Breast epithelium (tissue), 4 donors: ENCODE measurements at regions not wholly inside any gene's neighbourhood (a gene's known extent, or its start where the extent isn't known, plus 50 kb on each side); places are given as distances from the start of the nearest gene placed in this dataset.

ENCODE experiments used
- DNase-seq, 2 donors: peaks; one replicate each; pipeline ENCODE4 v3.0.0-alpha.2; 2019; ENCODE audit warnings: low spot score in 2 of 2
- H3K27ac ChIP-seq, 2 donors: fragments of 200-600 bp; sonication (generic) in 1 of 2; one replicate each; pipeline ENCODE4 v1.5.1; 2016 to 2019; ENCODE audit warnings: mild to moderate bottlenecking in 1 of 2
- H3K27me3 ChIP-seq, 2 donors: fragments of 200-600 bp; sonication (generic) in 1 of 2; one replicate each; pipeline versions ENCODE4 v1.5.1 to v1.6.0; 2017 to 2019; ENCODE audit warnings: control low read depth in 1 of 2, mild to moderate bottlenecking in 1 of 2
- H3K36me3 ChIP-seq: fragments of 200-600 bp; one replicate; pipeline ENCODE4 v1.5.1; 2019
- H3K4me1 ChIP-seq, 2 donors: fragments of 200-600 bp; sonication (generic); one replicate each; pipeline ENCODE4 v1.5.1; 2016 to 2019; ENCODE audit warnings: control low read depth in 1 of 2
- H3K4me3 ChIP-seq, 3 donors: fragments of 200-600 bp; sonication (generic); 1 replicate in 2 of 3; 2 replicates in 1 of 3; pipeline ENCODE4 v1.5.1; 2016 to 2019; ENCODE audit warnings: mild to moderate bottlenecking in 3 of 3, moderate library complexity in 2 of 3
- H3K9me3 ChIP-seq, 2 donors: fragments of 200-600 bp; sonication (generic) in 1 of 2; one replicate each; pipeline ENCODE4 v1.5.1; 2016 to 2019; ENCODE audit warnings: control low read depth in 1 of 2
- CTCF ChIP-seq, 3 donors: fragments of 450-650 bp; IDR thresholded peaks; one replicate each; pipeline ENCODE4 v1.5.1; 2016 to 2017; ENCODE audit warnings: antibody characterized with exemption in 3 of 3, mild to moderate bottlenecking in 3 of 3, moderate library complexity in 3 of 3
- POLR2A ChIP-seq: fragments of 450-650 bp; IDR thresholded peaks from one replicate; pipeline ENCODE4 v1.6.1; 2016; ENCODE audit warnings: antibody characterized with exemption, mild to moderate bottlenecking, moderate library complexity
- POLR2AphosphoS5 ChIP-seq, 3 donors: sonication (generic); formaldehyde crosslinking; IDR thresholded peaks; one replicate each; pipeline ENCODE4 v1.6.1; 2017; ENCODE audit warnings: antibody characterized with exemption in 3 of 3
- intact Hi-C: fragments of 100-400 bp; cut with DNase I; formaldehyde crosslinking; loops from one replicate; pipeline ENCODE4 v1.15.1; 2023; ENCODE audit warnings: low total_unique reads

- DNase-seq, result no peak
- H3K27me3 ChIP-seq, result no peaks in the 10 kb centered on the region
- H3K4me1 ChIP-seq, result no peaks in the 10 kb centered on the region
- intact Hi-C loops, result no loop called here
- no peaks in the 10 kb centered on the region for H3K9me3 ChIP-seq
- no peak overlapping the region for H3K4me3 ChIP-seq
- H3K27ac ChIP-seq, result no peak overlapping the region
- TF ChIP-seq CTCF (IDR thresholded peaks at IDR 0.05) (no peak), POLR2AphosphoS5 (IDR thresholded peaks at IDR 0.05) (no peak)
- H3K36me3 ChIP-seq, result no peaks in the 10 kb centered on the region
Measured at GRCh38 chr16:31698901-31699300, 171.2 kb downstream of the AHSP start.

GRCh38 chr16:31699601-31700000 is 171.9 kb downstream of the AHSP start:
- intact Hi-C loops, result no loop called here
- Histone ChIP-seq H3K36me3 (no peaks in the 10 kb centered on the region), H3K9me3 (no peaks in the 10 kb centered on the region), H3K27me3 (no peaks in the 10 kb centered on the region), H3K27ac (no peak overlapping the region), H3K4me3 (no peak overlapping the region), H3K4me1 (no peaks in the 10 kb centered on the region)
- no peak for DNase-seq
- TF ChIP-seq POLR2A (no peak), CTCF (IDR thresholded peaks at IDR 0.05) (no peak), POLR2AphosphoS5 (IDR thresholded peaks at IDR 0.05) (no peak)

- peak overlapping the region; percentile 75 to 90 (median 90) for H3K4me3 ChIP-seq
- peak overlapping the region in 1 of 2 donors; percentile 79 for H3K27ac ChIP-seq
- H3K9me3 ChIP-seq, result no peaks in the 10 kb centered on the region
- intact Hi-C loops, result no loop called here
- no peaks in the 10 kb centered on the region for H3K36me3 ChIP-seq
- TF ChIP-seq POLR2AphosphoS5 (IDR thresholded peaks at IDR 0.05) (no peak), CTCF (IDR thresholded peaks at IDR 0.05) (no peak), POLR2A (no peak)
- H3K4me1 ChIP-seq, result no peaks in the 10 kb centered on the region
- no peaks in the 10 kb centered on the region for H3K27me3 ChIP-seq
- no peak for DNase-seq
Measured at GRCh38 chr16:31700200-31700529, 172.5 kb downstream of the AHSP start.

- H3K27ac ChIP-seq, result peak overlapping the region; percentile 78 to 79
- peak; percentile 84 to 90 for DNase-seq
- intact Hi-C loops, result no loop called here
Measured at GRCh38 chr16:31700530-31701388, 172.8 kb upstream of the ZNF267 start.

More at GRCh38 chr16:31700530-31701388, 172.8 kb upstream of the ZNF267 start:
- H3K9me3 ChIP-seq, result no peaks in the 10 kb centered on the region
- peak overlapping the region; percentile 75 to 90 (median 90) for H3K4me3 ChIP-seq
- no peaks in the 10 kb centered on the region for H3K4me1 ChIP-seq
- H3K36me3 ChIP-seq, result no peaks in the 10 kb centered on the region
- H3K27me3 ChIP-seq, result no peaks in the 10 kb centered on the region
- TF ChIP-seq CTCF (IDR thresholded peaks at IDR 0.05), result no peak
- peak in 1 of 3 donors; percentile 29 for TF ChIP-seq POLR2AphosphoS5 (IDR thresholded peaks at IDR 0.05)
